Pancreas (tissue), 10 donors: ENCODE measurements at regions not wholly inside any gene's neighbourhood (a gene's known extent, or its start where the extent isn't known, plus 50 kb on each side); places are given as distances from the start of the nearest gene placed in this dataset.
"Not testable (repeated sequence)": the region's sequence is repeated elsewhere in the genome, so short reads cannot be mapped to it uniquely, and the experiment has no call there.

ENCODE experiments used
- ATAC-seq, 4 donors: fragments of 200-7000 bp; cut with Tn5 transposase; one replicate each; pipeline versions ENCODE4 v1.8.0 to v1.9.1; 2020; ENCODE audit warnings: mild to moderate bottlenecking in 4 of 4, moderate library complexity in 4 of 4
- DNase-seq, 6 donors: peaks; one replicate each; pipeline ENCODE4 v3.0.0-alpha.2; 2020
- FAIRE-seq: peaks from 2 replicates; lab custom pipeline; 2012; peaks lifted over from hg19 to GRCh38; lab: Jason Lieb, UNC
- H3K27ac ChIP-seq, 4 donors: fragments of 200-600 bp; sonication (generic); 1 replicate in 3 of 4; 2 replicates in 1 of 4; pipeline versions ENCODE4 v1.5.0 to v1.8.0; 2020
- H3K27me3 ChIP-seq, 4 donors: fragments of 200-600 bp; one replicate each; pipeline ENCODE4 v1.8.0; 2021
- H3K36me3 ChIP-seq, 3 donors: fragments of 200-600 bp; sonication (generic) in 1 of 3; one replicate each; pipeline versions ENCODE4 v1.5.0 to v1.8.0; 2020 to 2021
- H3K4me1 ChIP-seq, 3 donors: fragments of 200-600 bp; one replicate each; pipeline ENCODE4 v1.8.0; 2021
- H3K4me3 ChIP-seq, 4 donors: fragments of 200-600 bp; sonication (generic) in 2 of 4; one replicate each; pipeline versions ENCODE4 v1.5.0 to v1.8.0; 2020 to 2021
- H3K9me3 ChIP-seq, 4 donors: fragments of 200-600 bp; one replicate each; pipeline ENCODE4 v1.8.0; 2021
- CTCF ChIP-seq, 4 donors: fragments of 200-600 bp; sonication (generic) in 3 of 4; IDR thresholded peaks; one replicate each; pipeline versions ENCODE4 v1.5.0 to v1.8.0; 2021; ENCODE audit warnings: antibody characterized with exemption in 4 of 4
- WGBS, 2 donors: extraction: QIAGEN DNeasy Blood & Tissue Kit; methylation state at CpG; one replicate each; pipeline ENCODE4 v1.1.7; 2013; 5-methylcytosine and 5-hydroxymethylcytosine counted together
- intact Hi-C, 3 donors: fragments of 100-400 bp; cut with DNase I; formaldehyde crosslinking; loops; one replicate each; pipeline versions ENCODE4 v1.11.1 to v1.14.2; 2022
- donor health status: healthy with polysubstance abuse.
- donor health status: DM: no; HTN: no; CAD: no; lungs with moderate emphysema.
- donor health status: DM: no; HTN: no; CAD: no.
- donor health status: control.
- donor health status: control.
- donor health status: Bipolar disorder and iron deficiency.
- donor health status: DM: yes; HTN: yes; CAD: no.
- donor health status: DM: no; HTN: no; CAD: no.
- donor health status: DM: no; HTN: no; CAD: no.
- donor health status: DM: yes; HTN: yes; CAD: no.

- H3K27me3 ChIP-seq, result no peaks in the 10 kb centered on the region
- H3K4me1 ChIP-seq, result no peaks in the 10 kb centered on the region
- FAIRE-seq (no peak), DNase-seq (no peak), ATAC-seq (no peak)
- H3K36me3 ChIP-seq, result no peaks in the 10 kb centered on the region
- H3K27ac ChIP-seq, result no peak overlapping the region
- no peak for TF ChIP-seq CTCF (IDR thresholded peaks at IDR 0.05)
- intact Hi-C loops, result loop anchor here in 1 of 3 donors (10.0 kb wide), 1 partner anchor 55 kb away; no protein-coding TSS in a partner anchor
- H3K9me3 ChIP-seq, result no peaks in the 10 kb centered on the region
- WGBS, 2 donors, result 57 to 68% methylated on average over 2 of the region's 2 CpGs
- no peak overlapping the region for H3K4me3 ChIP-seq
Measured at GRCh38 chr7:24110056-24110455, 173.9 kb upstream of the NPY start.

GRCh38 chr7:24113506-24113905 lies 170.5 kb upstream of the NPY start:
- Histone ChIP-seq H3K27me3 (no peaks in the 10 kb centered on the region), H3K27ac (no peak overlapping the region), H3K4me1 (no peaks in the 10 kb centered on the region), H3K9me3 (no peaks in the 10 kb centered on the region), H3K4me3 (no peak overlapping the region), H3K36me3 (no peaks in the 10 kb centered on the region)
- WGBS, 2 donors, result 92 to 96% methylated on average over 7 of the region's 7 CpGs
- DNase-seq (no peak), ATAC-seq (no peak), FAIRE-seq (no peak)
- intact Hi-C loops, result loop anchor here in 1 of 3 donors (10.0 kb wide), 1 partner anchor 59 kb away; no protein-coding TSS in a partner anchor
- TF ChIP-seq CTCF (IDR thresholded peaks at IDR 0.05), result no peak

- Histone ChIP-seq H3K9me3 (no peaks in the 10 kb centered on the region), H3K4me3 (no peak overlapping the region), H3K4me1 (no peaks in the 10 kb centered on the region), H3K36me3 (no peaks in the 10 kb centered on the region), H3K27ac (no peak overlapping the region), H3K27me3 (no peaks in the 10 kb centered on the region)
- no peak for FAIRE-seq
- no peak for TF ChIP-seq CTCF (IDR thresholded peaks at IDR 0.05)
- no peak for ATAC-seq
- 67 to 77% methylated on average over 3 of the region's 3 CpGs for WGBS, 2 donors
- intact Hi-C loops, result loop anchor here in 1 of 3 donors (10.0 kb wide), 1 partner anchor 61 kb away; no protein-coding TSS in a partner anchor
- no peak for DNase-seq
Measured at GRCh38 chr7:24115661-24116060, 168.3 kb upstream of the NPY start.

DNA sequence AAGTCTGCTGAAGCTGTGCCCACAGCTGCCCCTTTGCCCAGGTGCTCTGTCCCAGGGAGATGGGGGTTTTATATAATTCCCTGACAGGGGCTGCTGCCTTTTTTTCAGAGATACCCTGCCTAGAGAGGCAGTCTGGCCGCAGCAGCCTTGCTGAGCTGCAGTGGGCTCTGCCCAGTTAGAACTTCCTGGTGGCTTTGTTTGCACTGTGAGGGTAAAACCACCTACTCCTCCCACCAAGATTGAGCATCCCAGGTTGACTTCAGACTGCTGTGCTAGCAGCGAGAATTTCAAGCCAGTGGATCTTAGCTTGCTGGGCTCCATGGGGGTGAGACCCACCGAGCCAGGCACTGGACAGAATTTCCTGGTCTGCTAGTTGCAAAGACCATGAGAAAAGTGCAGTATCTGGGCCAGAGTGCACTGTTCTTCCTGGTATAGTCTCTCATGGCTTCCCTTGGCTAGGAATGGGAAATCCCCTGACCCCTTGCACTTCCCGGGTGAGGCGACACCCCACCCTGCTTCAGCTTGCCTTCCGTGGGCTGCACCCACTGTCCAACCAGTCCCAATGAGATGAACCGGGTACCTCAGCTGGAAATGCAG lies 166.0 kb upstream of the NPY start:
- not testable (repeated sequence) for ATAC-seq, H3K9me3 ChIP-seq, H3K4me3 ChIP-seq, H3K36me3 ChIP-seq, H3K27ac ChIP-seq, H3K27me3 ChIP-seq, H3K4me1 ChIP-seq, DNase-seq, FAIRE-seq
- WGBS, 2 donors, result 70 to 76% methylated on average over 7 of the region's 7 CpGs
- intact Hi-C loops, result loop anchor here in 1 of 3 donors (10.0 kb wide), 1 partner anchor 63 kb away; no protein-coding TSS in a partner anchor

DNA sequence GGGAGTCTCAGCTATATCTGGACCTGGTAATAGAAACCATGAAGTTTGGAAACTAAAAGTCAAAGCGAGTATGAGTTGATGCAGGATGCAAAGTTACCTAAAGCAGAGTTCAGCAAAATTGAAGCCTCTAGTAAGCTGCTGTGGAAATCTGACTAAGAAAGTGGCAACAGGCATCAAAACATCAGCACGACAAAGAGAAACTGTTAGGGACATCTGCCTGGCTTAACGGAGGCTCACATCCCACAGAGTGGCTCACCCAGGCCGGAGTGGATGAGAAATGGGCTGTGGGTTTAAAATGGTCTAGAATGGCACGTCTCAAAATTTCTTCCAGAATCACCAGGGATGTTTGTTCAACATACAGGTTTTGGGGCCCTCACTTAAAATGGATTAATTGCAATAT lies 164.1 kb upstream of the NPY start:
- no peak for TF ChIP-seq CTCF (IDR thresholded peaks at IDR 0.05)
- no peaks in the 10 kb centered on the region for H3K27me3 ChIP-seq
- intact Hi-C loops, result loop anchor here in 1 of 3 donors (10.0 kb wide), 1 partner anchor 65 kb away; no protein-coding TSS in a partner anchor
- H3K9me3 ChIP-seq, result no peaks in the 10 kb centered on the region
- H3K4me3 ChIP-seq, result no peak overlapping the region
- DNase-seq (no peak), FAIRE-seq (no peak), ATAC-seq (no peak)
- no peak overlapping the region for H3K27ac ChIP-seq
- no peaks in the 10 kb centered on the region for H3K4me1 ChIP-seq
- no peaks in the 10 kb centered on the region for H3K36me3 ChIP-seq
- WGBS, 2 donors, result 65 to 70% methylated on average over 5 of the region's 5 CpGs
